Ishikawa (cell line): ENCODE measurements at regions not wholly inside any gene's neighbourhood (a gene's known extent, or its start where the extent isn't known, plus 50 kb on each side); places are given as distances from the start of the nearest gene placed in this dataset.

Source experiments
- CEBPB ChIP-seq: IDR thresholded peaks from 2 replicates; pipeline ENCODE4 v1.6.1; 2012
- EGR1 ChIP-seq: IDR thresholded peaks from 2 replicates; pipeline ENCODE4 v1.6.1; 2012
- EP300 ChIP-seq: IDR thresholded peaks from 2 replicates; pipeline ENCODE4 v1.6.1; 2012; ENCODE audit warnings: borderline replicate concordance
- NFIC ChIP-seq: IDR thresholded peaks from 2 replicates; pipeline ENCODE4 v1.6.1; 2012
- REST ChIP-seq: IDR thresholded peaks from 2 replicates; pipeline ENCODE4 v1.6.1; 2012; ENCODE audit warnings: low read depth, mild to moderate bottlenecking
- TAF1 ChIP-seq: IDR thresholded peaks from 2 replicates; pipeline ENCODE4 v1.6.1; 2012; ENCODE audit warnings: low read depth, mild to moderate bottlenecking
- TEAD4 ChIP-seq: IDR thresholded peaks from 2 replicates; pipeline ENCODE4 v1.6.1; 2012

DNA sequence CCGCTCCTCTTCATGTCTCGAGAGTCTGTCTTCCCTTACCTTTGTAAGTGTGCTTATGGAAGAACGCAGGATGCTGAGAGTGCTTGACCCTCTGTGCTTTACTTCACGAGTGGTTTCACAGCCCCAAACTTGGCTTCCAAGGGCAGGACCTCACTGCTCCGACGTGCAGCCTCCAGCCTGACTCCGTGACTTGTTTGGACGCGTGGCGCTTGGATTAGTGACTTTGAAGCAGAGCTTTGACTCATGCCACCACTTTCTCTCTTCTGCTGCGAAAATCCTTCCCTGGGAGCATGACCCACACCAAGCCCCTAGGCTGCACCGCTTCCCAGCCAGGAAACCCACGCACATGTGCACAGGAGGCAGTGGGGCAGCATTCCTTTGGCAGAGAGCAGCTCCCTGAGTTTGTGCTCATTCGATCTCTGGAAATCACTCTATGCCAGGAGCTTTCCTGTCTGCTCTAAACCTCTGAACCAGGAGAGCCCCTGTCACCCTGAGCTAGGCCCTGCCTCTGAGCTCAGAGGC is 207.8 kb upstream of the HS6ST1 start:
- TF ChIP-seq REST = no peak
- no peak for TF ChIP-seq EP300
- TF ChIP-seq EGR1 = no peak
- no peak for TF ChIP-seq NFIC
- no peak for TF ChIP-seq TEAD4
- TF ChIP-seq CEBPB = no peak
- TF ChIP-seq TAF1 = no peak
